HG03432 (cell line): ENCODE measurements at regions not wholly inside any gene's neighbourhood (a gene's known extent, or its start where the extent isn't known, plus 50 kb on each side); places are given as distances from the start of the nearest gene placed in this dataset.
"Not testable (repeated sequence)": the region's sequence is repeated elsewhere in the genome, so short reads cannot be mapped to it uniquely, and the experiment has no call there.

Experiments used
- ATAC-seq: cut with Tn5 transposase; IDR thresholded peaks from one replicate; pipeline ENCODE4 v1.9.1; 2021; ENCODE audit warnings: mild to moderate bottlenecking, moderate library complexity; ENCODE audit not compliant: unreplicated experiment

- no peak for ATAC-seq
Observed at GRCh38 chr2:203626952-203627681, 79.3 kb upstream of the CD28 start.

- no peak for ATAC-seq
Observed at GRCh38 chr2:203629699-203630098, 76.7 kb upstream of the CD28 start.

GRCh38 chr2:203631068-203631757 lies 75.2 kb upstream of the CD28 start:
- ATAC-seq = no peak

- ATAC-seq = no peak
Observed at GRCh38 chr2:203636588-203637470, 69.6 kb upstream of the CD28 start.

- ATAC-seq = no peak
Observed at GRCh38 chr2:203637471-203638167, 68.8 kb upstream of the CD28 start.

- not testable (repeated sequence) for ATAC-seq
Observed at GRCh38 chr2:203641865-203642264, 64.6 kb upstream of the CD28 start.

GRCh38 chr2:203642841-203643240 lies 63.6 kb upstream of the CD28 start:
- not testable (repeated sequence) for ATAC-seq

- ATAC-seq = no peak
Observed at GRCh38 chr2:203645831-203646230, 60.6 kb upstream of the CD28 start.

GRCh38 chr2:203646266-203646864 lies 60.1 kb upstream of the CD28 start:
- no peak for ATAC-seq

GRCh38 chr2:203646961-203647360 lies 59.5 kb upstream of the CD28 start:
- ATAC-seq = no peak

GRCh38 chr2:203647579-203647978 lies 58.9 kb upstream of the CD28 start:
- no peak for ATAC-seq

- no peak for ATAC-seq
Observed at GRCh38 chr2:203648273-203648672, 58.2 kb upstream of the CD28 start.

- ATAC-seq = no peak
Observed at GRCh38 chr2:203649176-203649814, 57.1 kb upstream of the CD28 start.

GRCh38 chr2:203650860-203651613 lies 55.4 kb upstream of the CD28 start:
- ATAC-seq = peak; percentile 60

GRCh38 chr2:203651621-203652020 lies 54.8 kb upstream of the CD28 start:
- ATAC-seq = no peak

- no peak for ATAC-seq
Observed at GRCh38 chr2:203654826-203655225, 51.6 kb upstream of the CD28 start.

- peak; percentile 63 for ATAC-seq
Observed at GRCh38 chr2:203656522-203657287, 49.7 kb upstream of the CD28 start.
